HepG2 (cell line): ENCODE measurements at regions not wholly inside any gene's neighbourhood (a gene's known extent, or its start where the extent isn't known, plus 50 kb on each side); places are given as distances from the start of the nearest gene placed in this dataset.

Experiments used
- ATAC-seq: fragments of 200-7000 bp; cut with Tn5 transposase; 3 replicates; pipeline ENCODE4 v1.9.1; 2020; ENCODE audit warnings: mild to moderate bottlenecking, moderate library complexity
- BruUV-seq: library from RNA; stranded (reverse); fragments of 400-500 nt; replicated peaks from 2 replicates; lab custom pipeline; 2021; lab: Mats Ljungman, UMichigan
- CTCF ChIA-PET: fragments of 300-600 bp; formaldehyde crosslinking; extraction: SDS; loops from one replicate; lab custom pipeline; 2021; ENCODE audit warnings: low total read pairs, inconsistent platforms, low intra/inter-chr PET ratio; lab: Yijun Ruan, JAX
- POLR2A ChIA-PET: fragments of 350-600 bp; sonication (Branson Sonifier 250); formaldehyde crosslinking; loops from one replicate; lab custom pipeline; 2020; ENCODE audit warnings: antibody characterized with exemption, inconsistent platforms; lab: Yijun Ruan, JAX
- DNase-seq: peaks from one replicate; pipeline ENCODE4 v3.0.0-alpha.2; 2015; ENCODE audit warnings: low spot score
- FAIRE-seq: peaks from 3 replicates; lab custom pipeline; 2011; peaks lifted over from hg19 to GRCh38; lab: Jason Lieb, UNC
- H2AFZ ChIP-seq: one replicate; pipeline ENCODE4 v1.6.1; 2011; ENCODE audit warnings: low read length, inconsistent platforms
- H3K27ac ChIP-seq: fragments of 300-600 bp; 3 replicates; pipeline ENCODE4 v1.8.0; 2011; ENCODE audit warnings: mixed run types, mild to moderate bottlenecking, mixed read lengths, low read length, inconsistent platforms; ENCODE audit not compliant: insufficient read depth; ENCODE audit errors: extremely low read length
- H3K27me3 ChIP-seq, 2 experiments: fragments of 200-600 bp in 1 of 2; 2 replicates in 1 of 2; 3 replicates in 1 of 2; pipeline versions ENCODE4 v1.6.0 to v1.8.0; 2011; ENCODE audit warnings: low read length in 2 of 2, mild to moderate bottlenecking in 2 of 2, moderate library complexity in 2 of 2, inconsistent platforms in 1 of 2; ENCODE audit not compliant: insufficient read depth in 2 of 2, control insufficient read depth in 1 of 2
- H3K36me3 ChIP-seq, 2 experiments: fragments of 200-600 bp in 1 of 2; replicated peaks in 1 of 2; 2 replicates in 1 of 2; 3 replicates in 1 of 2; pipeline versions ENCODE4 v1.5.1 to v1.8.0; 2011; ENCODE audit warnings: low read length in 2 of 2, inconsistent platforms in 1 of 2; ENCODE audit not compliant: insufficient read depth in 2 of 2, control insufficient read depth in 1 of 2
- H3K4me1 ChIP-seq: 2 replicates; pipeline ENCODE4 v1.5.1; 2012; ENCODE audit warnings: low read length, inconsistent platforms; ENCODE audit not compliant: insufficient read depth
- H3K4me2 ChIP-seq: 2 replicates; pipeline ENCODE4 v1.6.0; 2011; ENCODE audit warnings: low read depth, low read length, inconsistent platforms
- H3K4me3 ChIP-seq, 3 experiments: fragments of 200-600 bp in 1 of 3; sonication (generic), shearing (Covaris generic) in 1 of 3; replicated peaks in 1 of 3; 2 replicates each; pipeline ENCODE4 v1.5.1; 2011 to 2016; ENCODE audit warnings: low read length in 3 of 3, inconsistent platforms in 2 of 3, low read depth in 2 of 3, mild to moderate bottlenecking in 2 of 3, control low read depth in 1 of 3, mixed read lengths in 1 of 3; ENCODE audit not compliant: insufficient read depth in 1 of 3
- H3K79me2 ChIP-seq: one replicate; pipeline ENCODE4 v1.6.1; 2011; ENCODE audit warnings: low read length, inconsistent platforms; ENCODE audit not compliant: insufficient read depth
- H3K9ac ChIP-seq: 2 replicates; pipeline ENCODE4 v1.6.0; 2011; ENCODE audit warnings: mild to moderate bottlenecking, low read depth, low read length, inconsistent platforms; ENCODE audit not compliant: insufficient read depth
- H3K9me3 ChIP-seq: 2 replicates; pipeline ENCODE4 v1.5.1; 2012; ENCODE audit warnings: mild to moderate bottlenecking, low read length
- H4K20me1 ChIP-seq: 2 replicates; pipeline ENCODE4 v1.6.0; 2011; ENCODE audit warnings: inconsistent platforms, mild to moderate bottlenecking, low read length, moderate library complexity; ENCODE audit not compliant: insufficient read depth
- ATF4 ChIP-seq, 2 experiments: fragments of 450-650 bp in 1 of 2; sonication (generic) in 1 of 2; formaldehyde crosslinking; IDR thresholded peaks; 2 replicates each; pipeline versions ENCODE4 v1.5.0 to v1.8.0; 2020 to 2022; ENCODE audit warnings: mild to moderate bottlenecking in 1 of 2, missing genetic modification reagents in 1 of 2
- ATRX ChIP-seq: sonication (generic); formaldehyde crosslinking; IDR thresholded peaks from 2 replicates; pipeline ENCODE4 v1.4.0; 2020; ENCODE audit warnings: missing genetic modification reagents, borderline replicate concordance
- JUNB ChIP-seq: sonication (generic); formaldehyde crosslinking; IDR thresholded peaks from 2 replicates; pipeline ENCODE4 v1.8.0; 2022; ENCODE audit warnings: missing genetic modification reagents, mild to moderate bottlenecking, borderline replicate concordance
- NR2F1 ChIP-seq, 2 experiments: fragments of 450-650 bp in 1 of 2; formaldehyde crosslinking in 1 of 2; IDR thresholded peaks; 2 replicates each; pipeline versions ENCODE4 v1.5.0 to v1.6.1; 2016 to 2020; ENCODE audit warnings: mild to moderate bottlenecking in 1 of 2, missing compliant biosample characterization in 1 of 2, missing genetic modification reagents in 1 of 2, moderate library complexity in 1 of 2
- PRMT3 ChIP-seq: sonication (generic); formaldehyde crosslinking; IDR thresholded peaks from 2 replicates; pipeline ENCODE4 v1.8.1; 2022; ENCODE audit warnings: low read depth, mild to moderate bottlenecking, moderate library complexity, missing genetic modification reagents, borderline replicate concordance
- RARG ChIP-seq: sonication (generic); formaldehyde crosslinking; IDR thresholded peaks from 2 replicates; pipeline ENCODE4 v1.4.0; 2020; ENCODE audit warnings: low read depth, mild to moderate bottlenecking, missing genetic modification reagents
- RFXAP ChIP-seq: sonication (generic); formaldehyde crosslinking; IDR thresholded peaks from 2 replicates; pipeline ENCODE4 v1.4.0; 2020; ENCODE audit warnings: missing genetic modification reagents, borderline replicate concordance
- SMYD3 ChIP-seq: sonication (generic); formaldehyde crosslinking; IDR thresholded peaks from 2 replicates; pipeline ENCODE4 v1.8.1; 2023; ENCODE audit warnings: mild to moderate bottlenecking, missing genetic modification reagents
- TAF1 ChIP-seq: sonication (generic); formaldehyde crosslinking; IDR thresholded peaks from 2 replicates; pipeline ENCODE4 v1.4.0; 2020; ENCODE audit warnings: missing genetic modification reagents
- TSC22D2 ChIP-seq: sonication (generic); formaldehyde crosslinking; IDR thresholded peaks from 2 replicates; pipeline ENCODE4 v1.5.1; 2020; ENCODE audit warnings: missing genetic modification reagents, mild to moderate bottlenecking, borderline replicate concordance
- ZBTB37 ChIP-seq: sonication (generic); formaldehyde crosslinking; IDR thresholded peaks from 2 replicates; pipeline ENCODE4 v1.4.0; 2020; ENCODE audit warnings: mild to moderate bottlenecking, missing genetic modification reagents
- ZNF12 ChIP-seq: sonication (generic); formaldehyde crosslinking; IDR thresholded peaks from 2 replicates; pipeline ENCODE4 v1.5.0; 2020; ENCODE audit warnings: missing genetic modification reagents
- ZNF264 ChIP-seq: sonication (generic); formaldehyde crosslinking; IDR thresholded peaks from 2 replicates; pipeline ENCODE4 v1.4.0; 2020; ENCODE audit warnings: missing genetic modification reagents
- ZNF296 ChIP-seq: sonication (generic); formaldehyde crosslinking; conservative IDR thresholded peaks from 2 replicates; pipeline ENCODE4 v1.5.0; 2020; ENCODE audit warnings: mild to moderate bottlenecking, missing genetic modification reagents
- ZNF317 ChIP-seq: sonication (generic); formaldehyde crosslinking; IDR thresholded peaks from 2 replicates; pipeline ENCODE4 v1.5.0; 2020; ENCODE audit warnings: mild to moderate bottlenecking, missing genetic modification reagents
- ZNF558 ChIP-seq: sonication (generic); formaldehyde crosslinking; IDR thresholded peaks from 2 replicates; pipeline ENCODE4 v1.9.0; 2022; ENCODE audit warnings: mild to moderate bottlenecking, missing genetic modification reagents, borderline replicate concordance
- ZNF713 ChIP-seq: sonication (generic); formaldehyde crosslinking; IDR thresholded peaks from 2 replicates; pipeline ENCODE4 v1.4.0; 2020; ENCODE audit warnings: mild to moderate bottlenecking, missing genetic modification reagents
- ZNF776 ChIP-seq: sonication (generic); formaldehyde crosslinking; IDR thresholded peaks from 2 replicates; pipeline ENCODE4 v1.4.0; 2020; ENCODE audit warnings: mild to moderate bottlenecking, missing genetic modification reagents
- ZNF784 ChIP-seq: sonication (generic); formaldehyde crosslinking; IDR thresholded peaks from 2 replicates; pipeline ENCODE4 v1.5.1; 2020; ENCODE audit warnings: missing genetic modification reagents, mild to moderate bottlenecking, borderline replicate concordance
- ZSCAN22 ChIP-seq: sonication (generic); formaldehyde crosslinking; IDR thresholded peaks from 2 replicates; pipeline ENCODE4 v1.4.0; 2020; ENCODE audit warnings: mild to moderate bottlenecking, missing genetic modification reagents
- WGBS: methylation state at CpG from one replicate; pipeline ENCODE4 v1.1.6; 2017; ENCODE audit warnings: low lambda C conversion rate; 5-methylcytosine and 5-hydroxymethylcytosine counted together
- in situ Hi-C: cut with HindIII; loops from 2 replicates; pipeline ENCODE4 v1.10.0; 2017; ENCODE audit warnings: low pct_unique_long_range_greater_than_20kb; ENCODE audit not compliant: extremely low pct_ligation_motif_present
- intact Hi-C: fragments of 100-400 bp; cut with micrococcal nuclease; formaldehyde crosslinking; loops from one replicate; pipeline ENCODE4 v1.10.0; 2022; ENCODE audit not compliant: unreplicated experiment

GRCh38 chr5:4684946-4685345 is 455.2 kb upstream of the ADAMTS16 start (continued):
- TF ChIP-seq ZNF784 (no peak), ZNF12 (CRISPR knock-in tag) (no peak), ZNF317 (CRISPR knock-in tag) (no peak), ZSCAN22 (CRISPR knock-in tag) (no peak), ATF4 (CRISPR knock-in tag; IDR thresholded peaks at IDR 0.05) (no peak), NR2F1 (CRISPR knock-in tag; IDR thresholded peaks at IDR 0.05) (no peak), TSC22D2 (no peak)

DNA sequence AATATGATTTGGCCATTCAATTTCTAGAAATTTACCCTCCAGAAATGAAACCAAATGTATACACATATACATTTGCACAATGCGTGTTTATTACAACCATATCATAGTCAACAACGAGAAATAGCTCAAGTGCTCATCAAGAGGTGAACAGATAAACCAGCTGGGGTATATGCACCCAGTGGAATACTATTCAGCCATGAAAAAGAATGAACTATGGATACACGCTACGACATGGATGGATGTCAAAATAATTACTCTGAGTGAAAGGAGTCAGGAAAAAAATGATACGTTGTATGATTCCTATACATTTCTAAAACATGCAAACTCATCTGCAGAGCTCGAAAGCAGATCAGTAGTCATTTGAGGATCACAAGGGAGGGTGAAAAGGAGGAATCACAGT is 441.5 kb upstream of the ADAMTS16 start:
- Histone ChIP-seq H2AFZ (no peak overlapping the region), H3K27me3 (no peaks in the 10 kb centered on the region; a peak in 1 of 5 replicates), H3K27ac (no peak overlapping the region), H3K79me2 (no peaks in the 10 kb centered on the region), H3K36me3 (no peaks in the 10 kb centered on the region), H3K4me3 (no peak overlapping the region), H4K20me1 (no peaks in the 10 kb centered on the region), H3K9ac (no peak overlapping the region), H3K4me1 (no peaks in the 10 kb centered on the region), H3K9me3 (no peaks in the 10 kb centered on the region), H3K4me2 (no peak overlapping the region)
- intact Hi-C loops, result no loop called here
- no peak for FAIRE-seq
- in situ Hi-C loops, result no loop called here
- POLR2A ChIA-PET, result no interaction called here
- no peak for ATAC-seq
- BruUV-seq, result no TSS peak
- CTCF ChIA-PET, result no interaction called here
- 22% methylated on average over 6 of the region's 6 CpGs for WGBS
- no peak for DNase-seq
- TF ChIP-seq JUNB (no peak), ZNF296 (no peak), SMYD3 (CRISPR knock-in tag) (no peak), ATRX (CRISPR knock-in tag) (no peak), RFXAP (CRISPR knock-in tag) (no peak), ZBTB37 (CRISPR knock-in tag) (no peak), ZNF558 (CRISPR knock-in tag) (no peak), PRMT3 (CRISPR knock-in tag) (no peak), RARG (no peak), ZNF776 (CRISPR knock-in tag) (no peak), ZNF264 (CRISPR knock-in tag) (no peak), ZNF713 (CRISPR knock-in tag) (no peak), TAF1 (CRISPR knock-in tag) (no peak)
